IPS-15b (cell line): ENCODE measurements at regions not wholly inside any gene's neighbourhood (a gene's known extent, or its start where the extent isn't known, plus 50 kb on each side); places are given as distances from the start of the nearest gene placed in this dataset.

Experiments
- H3K27me3 ChIP-seq: one replicate; pipeline ENCODE4 v1.6.1; 2013; ENCODE audit warnings: low read length; ENCODE audit not compliant: control insufficient read depth, insufficient read depth
- H3K36me3 ChIP-seq: one replicate; pipeline ENCODE4 v1.6.1; 2013; ENCODE audit warnings: low read length; ENCODE audit not compliant: control insufficient read depth, insufficient read depth
- H3K4me1 ChIP-seq: one replicate; pipeline ENCODE4 v1.6.1; 2013; ENCODE audit warnings: mild to moderate bottlenecking, low read length; ENCODE audit not compliant: control insufficient read depth, insufficient read depth
- H3K4me3 ChIP-seq: one replicate; pipeline ENCODE4 v1.5.1; 2013; ENCODE audit warnings: low read depth, low read length
- H3K9ac ChIP-seq: one replicate; pipeline ENCODE4 v1.6.1; 2013; ENCODE audit warnings: low read depth, mild to moderate bottlenecking, low read length
- H3K9me3 ChIP-seq: one replicate; pipeline ENCODE4 v1.6.1; 2013; ENCODE audit warnings: mild to moderate bottlenecking, low read length; ENCODE audit not compliant: control insufficient read depth, insufficient read depth

- Histone ChIP-seq H3K9me3 (no peaks in the 10 kb centered on the region), H3K27me3 (no peaks in the 10 kb centered on the region), H3K36me3 (no peaks in the 10 kb centered on the region), H3K4me1 (no peaks in the 10 kb centered on the region), H3K4me3 (no peak overlapping the region), H3K9ac (no peak overlapping the region)
Observed at GRCh38 chr1:213324859-213325258, 273.8 kb downstream of the RPS6KC1 start.

GRCh38 chr1:213325482-213325881, 274.4 kb downstream of the RPS6KC1 start:
- no peaks in the 10 kb centered on the region for H3K9me3 ChIP-seq
- no peak overlapping the region for H3K9ac ChIP-seq
- H3K36me3 ChIP-seq: no peaks in the 10 kb centered on the region
- H3K4me3 ChIP-seq: peak overlapping the region; percentile 22
- no peaks in the 10 kb centered on the region for H3K4me1 ChIP-seq
- H3K27me3 ChIP-seq: no peaks in the 10 kb centered on the region

GRCh38 chr1:213326281-213327016, 275.4 kb downstream of the RPS6KC1 start:
- Histone ChIP-seq H3K4me1 (no peaks in the 10 kb centered on the region), H3K9ac (no peak overlapping the region), H3K9me3 (no peaks in the 10 kb centered on the region), H3K4me3 (no peak overlapping the region), H3K27me3 (no peaks in the 10 kb centered on the region), H3K36me3 (no peaks in the 10 kb centered on the region)

- H3K36me3 ChIP-seq: no peaks in the 10 kb centered on the region
- no peaks in the 10 kb centered on the region for H3K4me1 ChIP-seq
- H3K9ac ChIP-seq: no peak overlapping the region
- no peak overlapping the region for H3K4me3 ChIP-seq
- no peaks in the 10 kb centered on the region for H3K27me3 ChIP-seq
- H3K9me3 ChIP-seq: no peaks in the 10 kb centered on the region
Observed at GRCh38 chr1:213327017-213327667, 276.1 kb downstream of the RPS6KC1 start.

- no peaks in the 10 kb centered on the region for H3K27me3 ChIP-seq
- H3K4me1 ChIP-seq: no peaks in the 10 kb centered on the region
- H3K36me3 ChIP-seq: no peaks in the 10 kb centered on the region
Observed at GRCh38 chr1:213329406-213330008, 278.5 kb downstream of the RPS6KC1 start.

GRCh38 chr1:213330281-213330680, 279.2 kb downstream of the RPS6KC1 start:
- Histone ChIP-seq H3K4me1 (no peaks in the 10 kb centered on the region), H3K9ac (no peak overlapping the region), H3K4me3 (no peak overlapping the region), H3K36me3 (no peaks in the 10 kb centered on the region), H3K9me3 (no peaks in the 10 kb centered on the region), H3K27me3 (no peaks in the 10 kb centered on the region)

More at GRCh38 chr1:213329406-213330008, 278.5 kb downstream of the RPS6KC1 start:
- Histone ChIP-seq H3K4me3 (no peak overlapping the region), H3K9me3 (no peaks in the 10 kb centered on the region), H3K9ac (no peak overlapping the region)

- Histone ChIP-seq H3K36me3 (no peaks in the 10 kb centered on the region), H3K27me3 (no peaks in the 10 kb centered on the region), H3K9me3 (no peaks in the 10 kb centered on the region)
Observed at GRCh38 chr1:213331631-213332175, 280.7 kb downstream of the RPS6KC1 start.

GRCh38 chr1:213332491-213332890, 281.4 kb downstream of the RPS6KC1 start:
- Histone ChIP-seq H3K9me3 (no peaks in the 10 kb centered on the region), H3K4me1 (no peaks in the 10 kb centered on the region), H3K36me3 (no peaks in the 10 kb centered on the region), H3K27me3 (no peaks in the 10 kb centered on the region), H3K9ac (no peak overlapping the region), H3K4me3 (no peak overlapping the region)

More at GRCh38 chr1:213331631-213332175, 280.7 kb downstream of the RPS6KC1 start:
- H3K4me3 ChIP-seq: no peak overlapping the region
- H3K9ac ChIP-seq: no peak overlapping the region
- H3K4me1 ChIP-seq: no peaks in the 10 kb centered on the region

GRCh38 chr1:213333121-213333520, 282.1 kb downstream of the RPS6KC1 start:
- Histone ChIP-seq H3K36me3 (no peaks in the 10 kb centered on the region), H3K4me1 (no peaks in the 10 kb centered on the region), H3K27me3 (no peaks in the 10 kb centered on the region), H3K4me3 (no peak overlapping the region), H3K9me3 (no peaks in the 10 kb centered on the region), H3K9ac (no peak overlapping the region)

GRCh38 chr1:213335084-213335483, 284.0 kb downstream of the RPS6KC1 start:
- Histone ChIP-seq H3K4me1 (no peaks in the 10 kb centered on the region), H3K4me3 (no peak overlapping the region), H3K36me3 (no peaks in the 10 kb centered on the region), H3K9me3 (no peaks in the 10 kb centered on the region), H3K27me3 (no peaks in the 10 kb centered on the region), H3K9ac (no peak overlapping the region)

GRCh38 chr1:213337025-213337678, 286.1 kb downstream of the RPS6KC1 start:
- Histone ChIP-seq H3K9ac (no peak overlapping the region), H3K4me3 (no peak overlapping the region), H3K36me3 (no peaks in the 10 kb centered on the region), H3K4me1 (no peaks in the 10 kb centered on the region), H3K27me3 (no peaks in the 10 kb centered on the region), H3K9me3 (no peaks in the 10 kb centered on the region)
